ENCODE measurements at regions not wholly inside any gene's neighbourhood (a gene's known extent, or its start where the extent isn't known, plus 50 kb on each side); places are given as distances from the start of the nearest gene placed in this dataset.

GRCh38 chr1:11417162-11417561 lies 61.8 kb upstream of the DISP3 start:
- DNase-seq (ENCODE audit: low read depth, low spot score): no peak
- Histone ChIP-seq H4K20me1 (replicated peaks; ENCODE audit: control insufficient read depth, extremely low read depth, insufficient read depth, low read length) (no peaks in the 10 kb centered on the region), H3K36me3 (ENCODE audit: control insufficient read depth in 2 of 2, extremely low read depth in 1 of 2, insufficient read depth in 2 of 2, low read length in 2 of 2) (no peaks in the 10 kb centered on the region), H3K9me3 (replicated peaks; ENCODE audit: control insufficient read depth, insufficient read depth, low read length) (no peaks in the 10 kb centered on the region), H2AFZ (ENCODE audit: low read depth, low read length) (no peak overlapping the region), H3K4me1 (ENCODE audit: control insufficient read depth, extremely low read depth, insufficient read depth, low read length) (no peaks in the 10 kb centered on the region), H3K79me2 (ENCODE audit: control insufficient read depth, insufficient read depth, low read length) (no peaks in the 10 kb centered on the region), H3K9me1 (replicated peaks; ENCODE audit: control insufficient read depth, extremely low read depth, insufficient read depth, low read length) (no peaks in the 10 kb centered on the region), H3K27me3 (ENCODE audit: control insufficient read depth in 2 of 2, insufficient read depth in 2 of 2, low read length in 2 of 2) (no peaks in the 10 kb centered on the region), H3K4me2 (ENCODE audit: insufficient read depth, low read length) (no peak overlapping the region), H3K9ac (replicated peaks; ENCODE audit: extremely low read depth, insufficient read depth, low read length) (no peak overlapping the region), H3K27ac (ENCODE audit: insufficient read depth, low read depth, low read length) (no peak overlapping the region), H3K4me3 (replicated peaks in 1 of 3; ENCODE audit: insufficient read depth in 1 of 3, low read depth in 1 of 3, low read length in 3 of 3) (no peak overlapping the region)
- no TSS peak for BruUV-seq (replicated peaks)
- ChIA-PET CTCF (no interaction called here), POLR2A (no interaction called here)
- FAIRE-seq: no peak
- dilution Hi-C loops (cut with MboI; ENCODE audit: extremely low pct_ligation_motif_present, low sequenced_read_pairs) (no loop called here), intact Hi-C loops (cut with micrococcal nuclease) (no loop called here)
- no peak for TF ChIP-seq POLR2AphosphoS5 (IDR thresholded peaks at IDR 0.05; ENCODE audit: insufficient read depth, low read depth, low read length)
- TF ChIP-seq POLR2A (IDR thresholded peaks at IDR 0.05; ENCODE audit: low read depth, low read length): no peak
- TF ChIP-seq GATA2 (IDR thresholded peaks at IDR 0.05; ENCODE audit: insufficient read depth, insufficient read length, low read depth, low read length): no peak
- no peak for TF ChIP-seq MYC (IDR thresholded peaks at IDR 0.05; ENCODE audit: low read depth, low read length)
- no peak for TF ChIP-seq FOS (IDR thresholded peaks at IDR 0.05; ENCODE audit: borderline replicate concordance, insufficient read depth, low read length)
- no peak for TF ChIP-seq CTCF (IDR thresholded peaks at IDR 0.05; ENCODE audit: extremely low read depth in 1 of 2, insufficient read depth in 1 of 2, low read depth in 1 of 2, low read length in 2 of 2)
- no peak for TF ChIP-seq EZH2 (IDR thresholded peaks at IDR 0.05; ENCODE audit: borderline replicate concordance, low read depth, low read length, severe bottlenecking)
- no peak for TF ChIP-seq MAX (IDR thresholded peaks at IDR 0.05; ENCODE audit: insufficient read depth, insufficient read length)
- no peak for TF ChIP-seq JUN (IDR thresholded peaks at IDR 0.05; ENCODE audit: borderline replicate concordance, insufficient read depth, insufficient read length, low read depth)

All from endothelial cell of umbilical vein (primary cell).